GM18861 (cell line): ENCODE measurements at regions not wholly inside any gene's neighbourhood (a gene's known extent, or its start where the extent isn't known, plus 50 kb on each side); places are given as distances from the start of the nearest gene placed in this dataset.
"Not testable (repeated sequence)": the region's sequence is repeated elsewhere in the genome, so short reads cannot be mapped to it uniquely, and the experiment has no call there.

ENCODE experiments used
- ATAC-seq: cut with Tn5 transposase; IDR thresholded peaks from one replicate; pipeline ENCODE4 v1.9.1; 2021; ENCODE audit not compliant: unreplicated experiment

DNA sequence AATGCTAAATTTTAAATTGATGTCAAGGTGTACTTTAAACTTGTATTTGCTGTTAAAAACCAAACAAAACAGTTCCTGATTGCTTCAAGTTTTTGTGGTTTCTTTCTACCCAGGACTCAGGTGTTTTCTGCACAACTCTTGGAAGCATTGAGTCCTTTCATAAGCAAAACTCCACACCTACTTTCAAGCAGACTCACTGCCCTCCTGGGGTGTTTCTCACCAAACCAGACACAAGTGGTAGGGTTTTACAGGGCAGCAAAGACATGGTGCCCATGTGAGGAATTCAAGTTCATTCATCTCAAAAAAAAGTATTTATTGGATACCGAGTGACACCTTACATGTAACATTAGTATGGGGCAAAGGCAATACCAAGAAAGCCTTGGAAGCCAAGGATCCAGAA lies 146.7 kb upstream of the BNIP2 start:
- ATAC-seq, result no peak

DNA sequence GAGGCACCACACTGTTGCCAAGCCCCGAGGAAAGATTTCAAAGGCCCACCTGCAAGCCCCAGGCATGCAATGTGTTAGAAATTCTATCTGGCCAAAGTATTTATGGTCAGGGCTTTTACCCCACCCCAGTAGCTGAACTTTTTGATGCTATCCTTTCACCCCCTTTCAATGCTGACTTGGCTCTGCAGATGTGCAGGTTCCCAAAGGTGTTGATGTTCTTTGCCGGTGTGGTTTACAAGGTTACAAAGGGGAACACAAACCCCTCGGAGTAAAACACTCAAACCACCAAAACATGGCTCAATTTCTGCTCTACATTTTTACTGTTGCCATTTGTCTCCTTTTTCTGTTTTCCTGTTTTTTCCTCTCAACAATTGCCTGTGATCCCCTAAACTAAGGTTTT lies 145.4 kb upstream of the BNIP2 start:
- no peak for ATAC-seq

- ATAC-seq, result no peak
These were observed 144.2 kb upstream of the BNIP2 start for GRCh38 chr15:59833366-59833765.

GRCh38 chr15:59830873-59831272 lies 141.8 kb upstream of the BNIP2 start:
- no peak for ATAC-seq

- ATAC-seq, result no peak
These were observed 141.0 kb upstream of the BNIP2 start for GRCh38 chr15:59830098-59830497.

- ATAC-seq, result no peak
These were observed 139.7 kb upstream of the BNIP2 start for GRCh38 chr15:59828861-59829260.

DNA sequence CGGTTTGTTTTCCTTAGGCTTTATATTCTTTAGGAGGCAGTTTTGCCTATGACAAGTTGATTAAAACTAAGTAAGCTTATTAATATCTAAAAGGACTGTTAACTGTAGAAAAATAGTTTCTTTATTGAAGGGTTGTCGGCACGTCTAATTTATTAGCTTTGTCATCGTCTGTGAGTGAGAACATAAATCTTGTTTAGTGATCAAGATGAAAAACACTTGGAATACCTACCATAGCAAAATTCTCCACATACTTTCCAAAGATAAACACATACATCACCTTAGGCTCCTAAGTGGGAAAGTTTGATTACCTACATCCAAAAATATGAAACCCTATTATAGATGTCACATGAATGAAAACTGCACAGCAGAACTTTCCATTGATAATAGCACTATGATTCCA lies 139.1 kb upstream of the BNIP2 start:
- ATAC-seq, result no peak

DNA sequence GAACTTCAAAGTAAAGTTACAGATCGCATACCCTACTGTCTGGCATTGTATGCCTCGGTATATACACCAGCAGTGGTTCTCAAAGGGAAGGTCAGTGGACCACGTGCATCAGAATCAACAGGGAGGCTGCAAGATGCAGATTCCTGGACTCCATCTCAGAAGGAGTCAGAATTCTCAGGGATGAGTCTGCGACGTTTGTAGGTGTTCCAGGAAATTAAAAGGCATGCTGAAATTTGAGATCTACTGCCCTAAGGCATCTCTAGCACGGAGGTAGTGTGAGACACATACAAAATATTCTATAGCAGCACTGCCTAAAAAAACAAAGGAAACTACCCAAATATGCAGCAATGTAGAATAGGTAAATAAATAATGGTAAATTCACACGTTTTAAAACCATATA lies 136.8 kb upstream of the BNIP2 start:
- ATAC-seq, result no peak

DNA sequence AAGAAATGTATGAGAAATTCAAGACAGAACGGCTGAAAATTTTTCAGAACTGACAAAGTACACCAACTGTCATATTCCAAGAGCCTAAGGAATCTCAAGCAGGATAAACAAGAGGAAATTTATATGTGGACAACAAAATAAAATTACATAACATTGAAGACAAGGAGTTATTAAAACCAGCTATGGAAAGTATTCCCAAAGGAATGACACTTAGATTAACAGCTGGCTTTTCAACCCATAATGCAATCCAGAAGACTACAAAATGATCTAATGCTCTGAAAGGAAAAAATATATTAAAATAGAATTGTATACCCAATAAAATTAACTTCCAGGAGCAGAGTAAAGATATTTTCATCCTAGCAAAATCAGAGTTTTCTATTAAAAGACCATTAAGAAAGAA lies 132.2 kb upstream of the BNIP2 start:
- ATAC-seq, result no peak

GRCh38 chr15:59819092-59819491 lies 130.0 kb upstream of the BNIP2 start:
- ATAC-seq, result no peak

DNA sequence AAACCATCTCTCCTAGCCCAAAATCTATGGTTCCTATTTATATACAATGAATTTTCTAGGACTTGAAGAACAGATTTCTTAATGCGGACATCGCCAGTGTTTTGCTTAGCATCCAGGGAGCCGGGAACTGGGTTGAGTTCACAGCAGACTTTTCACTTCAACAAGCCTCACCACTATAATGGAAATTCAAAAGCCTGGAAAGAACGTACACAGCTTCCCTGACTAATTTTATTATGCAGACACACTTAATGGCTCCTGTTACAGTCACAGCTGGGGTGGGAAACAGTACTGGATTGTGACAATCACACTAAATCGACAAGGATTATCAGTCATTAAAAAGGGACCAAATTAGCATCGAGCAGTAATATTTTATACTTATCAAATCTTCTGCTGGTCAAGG lies 129.2 kb upstream of the BNIP2 start:
- ATAC-seq, result no peak

- ATAC-seq, result no peak
These were observed 128.7 kb upstream of the BNIP2 start for GRCh38 chr15:59817834-59818233.

DNA sequence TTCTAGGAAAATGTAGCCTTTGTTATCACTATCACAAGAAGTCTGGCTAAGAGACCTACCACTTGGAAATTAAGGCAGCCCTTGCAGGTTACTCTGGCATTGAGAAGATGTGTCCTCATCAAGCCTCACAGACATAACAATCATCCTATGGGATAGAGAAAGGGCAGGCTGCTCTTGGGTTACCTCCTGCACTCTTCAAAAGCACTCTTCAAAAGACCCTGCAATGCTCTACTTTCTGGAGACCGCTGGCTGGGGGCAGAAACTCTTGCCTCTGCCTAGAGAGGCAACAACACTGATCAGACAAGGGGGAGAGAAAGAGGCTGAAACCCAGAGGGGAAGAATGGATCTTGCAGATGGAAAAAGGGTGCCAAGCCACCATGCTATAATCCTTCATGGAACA lies 127.9 kb upstream of the BNIP2 start:
- no peak for ATAC-seq

- no peak for ATAC-seq
These were observed 125.3 kb upstream of the BNIP2 start for GRCh38 chr15:59814409-59814808.

DNA sequence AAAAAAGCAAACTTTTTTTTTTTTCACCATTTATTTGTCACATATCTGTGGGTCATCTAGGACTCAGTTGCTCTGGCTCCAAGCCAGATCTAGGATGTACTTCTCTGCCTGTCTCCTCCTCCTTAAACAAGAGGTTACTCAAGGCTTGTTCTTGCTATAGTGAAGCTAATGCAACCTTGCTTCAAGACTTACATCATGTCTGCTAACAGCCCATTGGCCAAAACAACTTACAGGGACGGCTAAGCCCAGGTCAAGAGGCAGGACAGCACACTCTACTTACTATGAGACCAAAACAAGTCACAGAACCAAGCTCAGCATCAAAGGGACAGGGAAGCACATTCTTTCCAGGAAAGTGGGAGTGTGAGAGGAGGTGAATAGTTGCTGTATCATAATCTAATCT lies 123.8 kb upstream of the BNIP2 start:
- ATAC-seq, result no peak

- no peak for ATAC-seq
These were observed 123.2 kb upstream of the BNIP2 start for GRCh38 chr15:59812250-59812870.

- not testable (repeated sequence) for ATAC-seq
These were observed 114.3 kb upstream of the BNIP2 start for GRCh38 chr15:59803293-59803966.

GRCh38 chr15:59801649-59802048 lies 112.5 kb upstream of the BNIP2 start:
- ATAC-seq, result no peak

DNA sequence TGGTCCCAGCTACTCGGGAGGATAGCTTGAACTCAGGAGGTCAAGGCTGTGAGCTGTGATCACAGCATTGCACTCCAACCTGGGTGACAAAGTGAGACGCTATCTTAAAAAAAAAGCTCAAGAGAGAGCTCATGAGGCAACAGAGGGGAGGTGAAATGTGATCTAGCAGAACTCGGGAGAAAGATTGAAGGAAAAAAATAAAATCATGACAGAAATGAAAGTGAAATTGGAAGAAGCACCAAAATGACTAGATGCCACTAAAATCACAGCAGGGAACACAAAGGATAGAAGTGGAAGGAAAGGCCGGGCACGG lies 109.4 kb upstream of the BNIP2 start:
- no peak for ATAC-seq

DNA sequence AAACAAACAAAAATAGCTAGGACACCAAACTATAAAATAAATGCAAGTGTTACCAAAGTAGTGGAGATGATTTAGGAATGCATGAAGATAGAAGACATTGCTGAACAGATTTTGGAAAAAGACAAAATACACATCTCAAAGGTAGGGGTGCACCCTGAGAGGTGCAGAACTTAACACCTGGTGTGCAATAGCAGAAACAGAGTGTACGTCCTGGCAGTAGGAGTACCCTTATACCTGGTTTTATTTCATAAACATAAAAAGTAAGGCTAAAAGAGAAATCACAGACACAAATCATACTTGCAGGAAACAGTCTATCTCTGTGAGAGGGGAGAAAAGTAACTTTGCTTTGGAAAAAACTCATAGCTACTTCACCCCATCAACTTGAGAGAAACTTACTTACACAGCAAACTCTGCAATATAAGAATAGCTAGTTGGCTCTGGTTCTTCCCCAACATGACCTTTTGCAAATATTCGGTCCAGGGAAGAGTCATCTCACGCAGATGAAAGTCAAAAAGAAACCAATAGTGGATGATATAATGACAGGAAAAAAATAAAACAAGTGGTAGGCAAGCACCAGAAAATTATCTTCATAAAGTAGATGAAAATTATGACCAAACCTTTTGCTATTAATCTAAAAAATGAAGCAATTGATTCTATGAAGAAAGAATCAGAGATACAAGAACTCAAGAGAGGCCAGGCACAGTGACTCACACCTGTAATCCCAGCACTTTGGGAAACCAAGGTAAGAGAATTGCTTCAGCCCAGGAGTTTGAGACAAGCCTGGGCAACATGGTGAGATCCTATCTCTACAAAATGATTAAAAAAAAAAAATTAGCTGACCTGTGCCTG lies 108.9 kb upstream of the BNIP2 start:
- ATAC-seq, result no peak

DNA sequence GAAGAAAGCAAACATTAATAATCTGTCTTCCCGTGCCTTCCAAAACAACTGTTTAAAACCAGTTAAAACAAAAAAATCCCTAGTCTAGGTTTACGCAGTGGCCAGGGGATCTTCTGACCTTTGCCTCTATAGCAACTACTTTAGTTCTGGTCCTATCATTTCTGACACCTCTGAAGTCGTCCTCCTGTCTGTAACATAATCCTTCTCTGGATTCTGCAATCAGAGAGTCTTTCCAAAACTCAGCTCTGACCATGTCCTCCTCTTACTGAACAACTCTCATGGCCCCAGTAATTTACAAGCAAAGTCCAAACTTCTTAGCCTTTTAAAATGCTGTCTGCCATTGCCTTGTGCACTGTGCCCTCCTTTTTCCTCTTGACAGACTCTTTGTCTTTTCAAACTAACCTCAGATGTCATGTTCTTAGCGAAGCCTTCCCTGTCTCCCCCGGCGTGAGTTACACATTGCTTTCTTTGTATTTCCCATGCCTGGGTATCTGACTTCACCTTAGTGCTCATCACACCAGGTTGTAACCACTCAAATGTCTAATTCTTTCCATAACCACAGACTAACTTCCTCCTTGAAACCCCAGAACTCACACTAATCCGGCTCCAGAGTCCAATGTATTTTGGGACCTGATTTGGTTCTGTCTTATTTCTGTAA lies 105.2 kb upstream of the BNIP2 start:
- no peak for ATAC-seq

DNA sequence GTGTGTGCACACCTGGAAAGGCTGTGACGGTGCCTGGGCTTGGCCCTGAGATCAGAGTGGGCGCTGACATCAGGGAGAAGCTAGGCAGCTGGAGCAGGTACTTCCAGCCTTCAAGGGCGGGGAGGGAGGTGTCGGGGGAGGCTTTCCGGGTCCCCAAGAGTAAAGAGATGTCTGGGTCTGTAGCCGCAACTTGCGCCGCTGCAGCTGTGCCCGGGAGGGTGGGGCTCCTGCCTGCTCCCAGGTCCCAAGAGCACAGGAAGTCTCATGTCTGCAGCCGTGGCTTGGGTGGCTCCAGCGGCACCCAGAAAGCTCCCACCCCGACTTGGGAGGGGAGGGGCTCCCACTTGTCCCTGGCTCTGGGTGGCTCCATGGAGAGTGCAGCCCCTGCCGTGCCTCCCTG lies 103.2 kb upstream of the BNIP2 start:
- ATAC-seq, result no peak
